C4-2B (cell line): ENCODE measurements at regions not wholly inside any gene's neighbourhood (a gene's known extent, or its start where the extent isn't known, plus 50 kb on each side); places are given as distances from the start of the nearest gene placed in this dataset.

Experiments used
- H3K27ac ChIP-seq: fragments of 450-650 bp; 2 replicates; pipeline ENCODE4 v1.5.1; 2017
- CTCF ChIP-seq: fragments of 450-650 bp; conservative IDR thresholded peaks from 2 replicates; pipeline ENCODE4 v1.5.1; 2017; ENCODE audit warnings: mild to moderate bottlenecking
- ZFX ChIP-seq: fragments of 450-650 bp; IDR thresholded peaks from 2 replicates; pipeline ENCODE4 v1.6.1; 2017

GRCh38 chr6:15090745-15091384 is 155.0 kb upstream of the JARID2 start:
- peak overlapping the region; percentile 95 for H3K27ac ChIP-seq
- TF ChIP-seq ZFX (no peak), CTCF (no peak)

- no peak overlapping the region for H3K27ac ChIP-seq
- TF ChIP-seq ZFX, result no peak
- no peak for TF ChIP-seq CTCF
Observed at GRCh38 chr6:15096894-15097837, 148.7 kb upstream of the JARID2 start.

- no peak overlapping the region for H3K27ac ChIP-seq
- TF ChIP-seq CTCF (no peak), ZFX (no peak)
Observed at GRCh38 chr6:15101130-15101529, 144.7 kb upstream of the JARID2 start.

- H3K27ac ChIP-seq, result no peak overlapping the region
- TF ChIP-seq CTCF, result no peak
- no peak for TF ChIP-seq ZFX
Observed at GRCh38 chr6:15102241-15102640, 143.6 kb upstream of the JARID2 start.

GRCh38 chr6:15106958-15107643 is 138.8 kb upstream of the JARID2 start:
- TF ChIP-seq ZFX (no peak), CTCF (no peak)
- no peak overlapping the region for H3K27ac ChIP-seq

- H3K27ac ChIP-seq, result no peak overlapping the region
- TF ChIP-seq ZFX, result no peak
- no peak for TF ChIP-seq CTCF
Observed at GRCh38 chr6:15107644-15108382, 138.1 kb upstream of the JARID2 start.
